ENCODE measurements at regions not wholly inside any gene's neighbourhood (a gene's known extent, or its start where the extent isn't known, plus 50 kb on each side); places are given as distances from the start of the nearest gene placed in this dataset.

- no peak for DNase-seq
Measured at GRCh38 chr4:36737691-36738090, 456.3 kb downstream of the DTHD1 start.

DNA sequence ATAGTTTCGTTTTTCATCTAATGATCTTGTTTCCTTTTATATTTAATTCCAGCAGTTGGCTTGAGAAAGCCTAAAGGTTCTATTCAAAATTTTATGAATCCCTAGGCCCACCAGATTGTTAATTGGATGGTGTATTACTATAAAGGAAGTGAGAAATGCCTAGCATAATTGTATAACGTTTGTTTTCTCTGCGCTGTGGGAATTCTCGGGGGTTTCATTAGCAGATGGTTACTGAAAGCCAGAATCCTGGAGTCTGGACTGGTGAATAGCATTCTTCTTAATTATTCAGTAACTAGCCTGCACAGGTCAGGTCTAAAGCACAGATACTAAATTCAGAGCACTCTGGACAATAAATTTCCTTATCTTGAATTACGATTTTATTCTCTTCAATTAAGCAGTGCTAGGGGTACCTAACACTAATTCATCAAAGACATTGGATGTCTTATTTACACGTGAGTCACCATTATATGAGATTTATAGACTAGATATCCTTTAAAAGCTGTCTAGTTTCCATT, 459.4 kb downstream of the DTHD1 start:
- DNase-seq = no peak

DNA sequence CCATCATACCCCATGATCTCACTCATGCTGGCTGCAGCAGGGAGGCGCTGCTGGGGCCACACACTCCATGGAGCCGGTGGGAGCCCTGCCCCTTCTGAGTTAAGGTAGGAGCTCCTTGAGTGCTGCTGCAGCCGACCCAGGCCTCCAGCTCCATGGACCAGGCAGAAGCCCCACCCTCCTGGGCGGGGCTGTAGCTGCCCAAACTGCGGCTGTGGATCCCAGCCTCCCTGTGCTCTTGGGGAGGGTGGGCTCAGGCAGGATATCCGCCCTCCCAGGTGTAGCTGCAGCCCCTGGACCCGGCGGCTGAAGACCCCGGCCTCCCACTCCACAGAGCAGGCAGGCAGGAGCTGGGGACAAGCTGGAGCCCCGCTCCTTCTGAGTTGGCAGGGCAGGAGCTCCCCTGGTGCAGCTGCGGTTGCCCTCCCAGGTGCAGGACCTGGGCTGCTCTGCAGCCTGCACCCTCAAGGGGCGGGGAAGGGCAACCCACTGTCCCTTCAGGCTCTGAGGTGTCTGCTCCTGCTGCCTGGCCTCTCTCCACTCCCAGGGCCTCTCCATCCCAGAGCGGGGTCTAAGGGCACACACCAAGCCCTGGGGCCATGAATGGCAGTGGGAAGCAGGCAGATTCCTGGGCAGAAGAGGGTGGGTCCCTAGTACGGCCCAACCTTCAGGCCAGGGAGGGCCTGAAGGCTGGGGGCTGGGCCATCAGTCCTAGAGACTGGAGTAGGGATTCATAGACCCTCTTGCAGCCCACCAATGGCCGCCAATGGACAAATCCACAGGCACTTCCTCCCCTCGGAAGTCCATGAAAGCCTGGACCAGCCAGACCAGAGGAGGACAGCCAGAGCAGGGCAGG, 466.1 kb downstream of the DTHD1 start:
- no peak for DNase-seq

GRCh38 chr4:36753048-36753447, 471.6 kb downstream of the DTHD1 start:
- no peak for DNase-seq

- peak; percentile 94 for DNase-seq
Measured at GRCh38 chr4:36757580-36758311, 476.3 kb downstream of the DTHD1 start.

GRCh38 chr4:36758312-36759178, 477.1 kb downstream of the DTHD1 start:
- peak; percentile 37 for DNase-seq

GRCh38 chr4:36761607-36762006, 480.2 kb downstream of the DTHD1 start:
- DNase-seq = no peak

DNA sequence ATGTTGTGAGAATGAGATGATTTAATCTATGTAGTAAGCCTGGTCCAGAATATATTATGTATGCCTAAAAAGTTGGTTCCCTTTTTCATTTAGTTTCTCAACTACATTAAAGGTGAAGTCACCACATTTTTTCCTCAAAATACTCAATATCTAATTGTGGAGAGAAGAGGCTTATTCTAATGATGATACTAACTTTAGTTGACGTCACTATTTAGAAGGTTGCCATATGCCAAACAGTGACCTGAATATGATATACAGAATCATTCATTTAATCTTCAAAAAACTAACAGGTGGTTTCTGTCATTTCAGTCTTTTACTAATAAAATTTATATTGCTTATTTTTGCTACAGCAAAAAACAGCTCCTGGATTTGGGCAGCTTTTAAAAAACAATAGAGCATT, 480.7 kb upstream of the NWD2 start:
- DNase-seq = no peak

DNA sequence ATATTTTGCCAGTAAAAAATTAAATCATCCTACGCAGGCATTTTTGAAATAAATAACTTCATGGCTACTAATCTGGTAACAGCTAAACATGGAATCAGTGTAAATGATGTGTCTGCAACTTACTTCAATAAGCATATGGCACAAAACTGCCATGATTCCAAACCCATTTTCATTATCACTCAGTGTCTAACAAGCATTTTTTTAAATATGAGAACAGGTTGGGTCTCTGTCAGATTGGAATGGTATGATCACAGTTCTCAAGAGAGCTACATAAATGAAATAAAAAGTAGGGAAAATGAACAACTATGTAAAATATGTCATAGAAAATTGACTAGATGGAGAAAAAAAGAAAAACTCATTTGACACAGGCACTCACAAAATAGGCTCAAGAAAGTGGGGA, 476.9 kb upstream of the NWD2 start:
- DNase-seq = no peak

- peak; percentile 46 for DNase-seq
Measured at GRCh38 chr4:36771411-36772153, 473.0 kb upstream of the NWD2 start.

- DNase-seq = peak; percentile 52
Measured at GRCh38 chr4:36772154-36772516, 472.4 kb upstream of the NWD2 start.

- DNase-seq = peak; percentile 67
Measured at GRCh38 chr4:36773467-36773866, 471.1 kb upstream of the NWD2 start.

DNA sequence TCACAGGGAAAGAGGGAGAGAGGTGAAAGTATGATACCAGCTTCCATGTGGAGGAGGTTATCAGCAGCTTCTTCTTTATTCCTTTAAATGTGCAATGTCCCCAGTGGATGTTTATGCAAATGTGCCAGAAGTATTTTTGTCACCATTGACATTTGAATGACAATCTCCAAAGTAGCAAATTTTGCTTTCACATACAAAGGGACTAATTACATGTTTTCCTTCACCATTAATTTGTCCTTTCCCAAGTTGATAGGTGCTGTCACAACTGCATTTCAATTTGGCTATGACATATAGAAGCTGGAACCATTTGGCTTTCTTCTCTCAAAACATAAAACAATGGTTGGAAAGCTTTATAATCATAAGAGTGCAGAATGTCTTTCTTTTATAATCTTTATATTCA, 469.0 kb upstream of the NWD2 start:
- DNase-seq = no peak

GRCh38 chr4:36779601-36780000, 464.9 kb upstream of the NWD2 start:
- DNase-seq = no peak

DNA sequence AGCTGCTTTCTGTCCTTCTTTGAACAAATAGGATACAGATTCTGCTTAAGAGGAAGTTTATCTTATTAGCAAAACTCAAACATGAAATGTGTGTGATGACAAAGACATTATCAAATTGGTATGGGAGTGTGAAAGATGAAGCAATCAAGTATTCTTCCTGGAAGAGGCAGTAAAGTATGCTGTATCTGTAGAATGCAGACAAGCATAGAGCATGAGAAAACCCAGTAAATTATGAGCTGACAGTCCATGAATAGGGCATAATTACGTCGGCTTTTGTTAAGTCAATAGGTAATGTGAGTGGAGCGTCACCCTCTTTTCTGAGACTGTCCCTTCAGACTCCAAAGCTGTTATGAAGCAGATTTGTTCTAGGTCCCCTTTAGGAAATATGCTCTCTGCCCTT, 458.6 kb upstream of the NWD2 start:
- DNase-seq = peak; percentile 81

- peak; percentile 72 for DNase-seq
Measured at GRCh38 chr4:36786519-36786918, 458.0 kb upstream of the NWD2 start.

DNA sequence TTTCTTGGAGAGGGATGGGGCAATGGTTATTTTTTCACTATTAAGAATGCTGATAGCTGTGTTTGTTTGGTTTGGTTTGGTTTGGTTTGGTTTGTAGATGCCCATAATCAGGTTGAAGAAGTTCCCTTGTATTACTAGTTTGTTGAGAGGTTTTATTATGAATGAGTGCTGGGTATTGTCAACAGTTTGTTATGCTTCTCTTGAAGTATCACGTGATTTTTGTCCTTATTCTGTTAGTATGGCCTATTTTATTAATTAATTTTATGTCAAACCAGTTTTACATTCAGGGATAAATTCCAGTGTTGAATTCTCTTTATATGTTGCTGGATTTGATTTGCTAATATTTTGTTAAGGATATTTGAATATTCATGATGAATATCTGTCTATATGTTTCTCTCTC, 449.8 kb upstream of the NWD2 start:
- DNase-seq = no peak

DNA sequence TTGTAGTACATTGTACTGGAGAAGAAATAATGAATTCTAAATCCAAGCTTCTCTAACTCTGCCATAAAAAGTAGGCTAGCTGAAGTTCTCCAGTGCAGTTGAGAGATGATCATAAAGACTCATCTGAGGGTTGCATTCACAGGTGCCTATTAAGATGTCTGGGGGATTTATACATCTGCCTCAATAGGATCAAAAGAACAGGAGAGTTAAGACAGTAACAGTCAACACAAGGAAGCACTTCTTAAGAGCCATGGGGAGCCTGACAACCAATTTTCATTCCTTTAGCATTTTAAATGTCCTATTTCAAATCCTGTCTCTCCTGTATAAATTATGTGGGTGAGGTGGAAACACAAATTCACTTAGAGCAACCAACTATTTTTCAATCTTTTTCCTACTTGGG, 432.4 kb upstream of the NWD2 start:
- no peak for DNase-seq

DNA sequence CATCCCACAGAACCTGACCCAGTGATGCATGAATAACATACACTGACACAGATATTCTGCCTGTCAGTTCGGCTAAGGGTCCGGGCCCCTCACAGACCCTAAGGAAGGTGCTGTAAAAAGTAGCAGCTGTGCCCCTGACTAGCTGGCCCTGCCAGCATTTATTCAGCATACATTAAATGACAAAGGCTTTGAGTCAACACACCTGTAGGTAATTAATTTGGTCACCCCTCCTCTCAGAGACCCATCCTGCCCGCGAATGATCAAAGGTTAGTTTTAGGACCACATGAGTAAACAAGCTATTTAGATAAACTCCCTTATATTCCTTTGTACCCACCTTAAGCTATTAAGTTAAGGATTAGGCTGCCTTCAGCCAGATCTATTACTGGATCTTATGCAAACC, 429.0 kb upstream of the NWD2 start:
- no peak for DNase-seq

DNA sequence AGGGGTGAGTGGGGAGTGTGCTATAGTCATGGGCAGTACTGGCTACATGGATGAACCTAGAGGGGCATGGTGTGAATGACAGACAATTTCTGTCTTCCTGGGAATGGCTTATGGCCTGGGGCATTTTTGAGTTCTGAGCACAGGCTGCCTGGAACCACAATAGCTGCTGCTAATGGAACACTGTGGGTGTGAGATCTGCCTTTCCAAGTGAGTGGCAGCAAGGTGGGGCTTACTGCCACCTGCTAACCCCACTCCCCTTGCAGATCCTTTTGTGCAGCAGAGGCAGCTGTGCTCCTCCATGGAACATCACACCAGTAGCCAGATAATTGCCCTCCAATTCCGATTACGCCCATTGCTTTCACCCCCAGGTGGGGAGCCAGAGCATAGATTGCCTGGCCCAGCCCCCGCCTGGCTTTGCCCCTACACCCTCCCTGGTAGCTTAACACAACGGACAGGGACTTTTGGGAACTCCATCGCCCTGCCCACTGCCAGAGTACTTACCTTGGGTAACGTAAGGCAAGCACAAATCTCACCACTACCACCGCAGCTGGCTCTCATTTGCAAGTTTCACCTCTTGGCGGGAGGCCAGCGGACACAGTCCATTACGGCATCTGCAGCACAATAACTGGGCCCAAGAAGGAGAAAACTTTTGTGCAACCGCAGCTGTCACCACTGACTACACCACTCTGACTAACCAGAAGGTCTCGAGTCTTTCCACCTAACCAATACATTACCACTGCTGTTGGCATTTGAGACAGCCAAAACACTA, 421.2 kb upstream of the NWD2 start:
- no peak for DNase-seq

- peak; percentile 35 for DNase-seq
Measured at GRCh38 chr4:36824682-36825081, 419.9 kb upstream of the NWD2 start.

DNA sequence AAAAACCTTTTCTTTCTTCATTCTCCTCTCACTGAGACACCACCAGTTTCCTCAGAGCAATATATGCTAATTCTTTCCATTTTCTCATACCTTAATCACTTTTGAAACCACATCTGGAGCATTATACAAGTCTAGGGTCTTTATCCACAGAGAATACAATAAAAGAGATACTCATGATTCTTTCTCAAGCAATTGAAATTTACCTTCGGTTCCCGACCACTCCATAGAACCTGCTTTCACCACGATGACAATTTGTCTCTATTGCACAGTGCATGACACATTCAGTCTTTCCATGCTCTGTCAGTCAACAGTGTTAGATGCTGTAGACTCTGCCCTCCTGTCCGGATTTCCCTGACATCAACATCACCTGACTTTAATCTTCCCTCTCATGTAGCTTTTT, 409.3 kb upstream of the NWD2 start:
- DNase-seq = no peak
